Smooth muscle cell (in vitro differentiated cells): ENCODE measurements at regions not wholly inside any gene's neighbourhood (a gene's known extent, or its start where the extent isn't known, plus 50 kb on each side); places are given as distances from the start of the nearest gene placed in this dataset.
"Not testable (repeated sequence)": the region's sequence is repeated elsewhere in the genome, so short reads cannot be mapped to it uniquely, and the experiment has no call there.

Experiments
- DNase-seq: peaks from one replicate; lab custom pipeline; 2025; ENCODE audit not compliant: unreplicated experiment; lab: John Stamatoyannopoulos, UW
- H2AFZ ChIP-seq: fragments of 200-600 bp; sonication (generic); 2 replicates; pipeline ENCODE4 v1.6.0; 2016; ENCODE audit warnings: antibody characterized with exemption, low read depth, mild to moderate bottlenecking
- H3F3A ChIP-seq: fragments of 200-600 bp; sonication (generic); 2 replicates; pipeline ENCODE4 v1.6.0; 2017; ENCODE audit warnings: antibody characterized with exemption, low read depth
- H3K27ac ChIP-seq: fragments of 200-600 bp; sonication (generic); 2 replicates; pipeline ENCODE4 v1.5.1; 2016; ENCODE audit warnings: low read depth, mild to moderate bottlenecking
- H3K27me3 ChIP-seq: fragments of 200-600 bp; sonication (generic); 2 replicates; pipeline ENCODE4 v1.6.1; 2016; ENCODE audit warnings: low read depth, mild to moderate bottlenecking
- H3K36me3 ChIP-seq: fragments of 200-600 bp; sonication (generic); 2 replicates; pipeline ENCODE4 v1.5.1; 2016; ENCODE audit warnings: low read depth
- H3K4me1 ChIP-seq: fragments of 200-600 bp; sonication (generic); 2 replicates; pipeline ENCODE4 v1.5.1; 2016; ENCODE audit warnings: low read depth
- H3K4me2 ChIP-seq: fragments of 200-600 bp; sonication (generic); 2 replicates; pipeline ENCODE4 v1.6.0; 2016; ENCODE audit warnings: mild to moderate bottlenecking
- H3K4me3 ChIP-seq: fragments of 200-600 bp; sonication (generic); 2 replicates; pipeline ENCODE4 v1.5.1; 2016; ENCODE audit warnings: mild to moderate bottlenecking
- H3K79me2 ChIP-seq: fragments of 200-600 bp; sonication (generic); 2 replicates; pipeline ENCODE4 v1.6.0; 2016; ENCODE audit warnings: low read depth, mild to moderate bottlenecking
- H3K9ac ChIP-seq: fragments of 200-600 bp; sonication (generic); 2 replicates; pipeline ENCODE4 v1.6.0; 2016; ENCODE audit warnings: low read depth
- H3K9me3 ChIP-seq: fragments of 200-600 bp; sonication (generic); replicated peaks from 2 replicates; pipeline ENCODE4 v1.5.1; 2016; ENCODE audit warnings: low read depth
- H4K20me1 ChIP-seq: fragments of 200-600 bp; sonication (generic); 2 replicates; pipeline ENCODE4 v1.6.0; 2016; ENCODE audit warnings: low read depth
- WGBS: methylation state at CpG from one replicate; pipeline ENCODE4 v1.1.7; 2016; ENCODE audit warnings: low lambda C conversion rate; 5-methylcytosine and 5-hydroxymethylcytosine counted together
- TF ChIP-seq, protein P1 (sequence below): fragments of 200-600 bp; sonication (generic); IDR thresholded peaks from 2 replicates; pipeline ENCODE4 v1.5.1; 2017; ENCODE audit warnings: borderline replicate concordance, mild to moderate bottlenecking, antibody characterized with exemption; ENCODE audit not compliant: insufficient read depth, poor library complexity, severe bottlenecking

GRCh38 chr3:99561056-99561455 lies 77.3 kb upstream of the COL8A1 start:
- Histone ChIP-seq H2AFZ (no peak overlapping the region), H3K4me2 (no peak overlapping the region), H4K20me1 (no peaks in the 10 kb centered on the region), H3K27me3 (no peaks in the 10 kb centered on the region), H3K9me3 (no peaks in the 10 kb centered on the region), H3K4me1 (no peaks in the 10 kb centered on the region), H3K36me3 (no peaks in the 10 kb centered on the region), H3K4me3 (no peak overlapping the region), H3K79me2 (no peaks in the 10 kb centered on the region), H3F3A (no peaks in the 10 kb centered on the region), H3K9ac (no peak overlapping the region), H3K27ac (no peak overlapping the region)
- no peak for DNase-seq
- WGBS = 83% methylated on average over 3 of the region's 3 CpGs
- TF ChIP-seq, protein P1, sequence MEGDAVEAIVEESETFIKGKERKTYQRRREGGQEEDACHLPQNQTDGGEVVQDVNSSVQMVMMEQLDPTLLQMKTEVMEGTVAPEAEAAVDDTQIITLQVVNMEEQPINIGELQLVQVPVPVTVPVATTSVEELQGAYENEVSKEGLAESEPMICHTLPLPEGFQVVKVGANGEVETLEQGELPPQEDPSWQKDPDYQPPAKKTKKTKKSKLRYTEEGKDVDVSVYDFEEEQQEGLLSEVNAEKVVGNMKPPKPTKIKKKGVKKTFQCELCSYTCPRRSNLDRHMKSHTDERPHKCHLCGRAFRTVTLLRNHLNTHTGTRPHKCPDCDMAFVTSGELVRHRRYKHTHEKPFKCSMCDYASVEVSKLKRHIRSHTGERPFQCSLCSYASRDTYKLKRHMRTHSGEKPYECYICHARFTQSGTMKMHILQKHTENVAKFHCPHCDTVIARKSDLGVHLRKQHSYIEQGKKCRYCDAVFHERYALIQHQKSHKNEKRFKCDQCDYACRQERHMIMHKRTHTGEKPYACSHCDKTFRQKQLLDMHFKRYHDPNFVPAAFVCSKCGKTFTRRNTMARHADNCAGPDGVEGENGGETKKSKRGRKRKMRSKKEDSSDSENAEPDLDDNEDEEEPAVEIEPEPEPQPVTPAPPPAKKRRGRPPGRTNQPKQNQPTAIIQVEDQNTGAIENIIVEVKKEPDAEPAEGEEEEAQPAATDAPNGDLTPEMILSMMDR = no peak

GRCh38 chr3:99559196-99559595 lies 79.2 kb upstream of the COL8A1 start:
- TF ChIP-seq, protein P1 = no peak
- H2AFZ ChIP-seq = no peak overlapping the region
- H3K36me3 ChIP-seq = no peaks in the 10 kb centered on the region
- no peak overlapping the region for H3K4me3 ChIP-seq
- no peak overlapping the region for H3K9ac ChIP-seq
- no peaks in the 10 kb centered on the region for H3K79me2 ChIP-seq
- H3K4me2 ChIP-seq = no peak overlapping the region
- H3K27ac ChIP-seq = no peak overlapping the region
- H3K9me3 ChIP-seq = no peaks in the 10 kb centered on the region
- no peaks in the 10 kb centered on the region for H3K27me3 ChIP-seq
- no peaks in the 10 kb centered on the region for H3F3A ChIP-seq
- H3K4me1 ChIP-seq = no peaks in the 10 kb centered on the region
- no peak for DNase-seq
- no peaks in the 10 kb centered on the region for H4K20me1 ChIP-seq

GRCh38 chr3:99555885-99556284 lies 82.5 kb upstream of the COL8A1 start:
- H2AFZ ChIP-seq, H3K27me3 ChIP-seq, H3F3A ChIP-seq, DNase-seq, H3K4me2 ChIP-seq, H3K36me3 ChIP-seq, H3K27ac ChIP-seq, H4K20me1 ChIP-seq, H3K79me2 ChIP-seq, H3K4me1 ChIP-seq, H3K9me3 ChIP-seq, H3K9ac ChIP-seq, H3K4me3 ChIP-seq: not testable (repeated sequence)
- 98% methylated on average over 5 of the region's 5 CpGs for WGBS

- TF ChIP-seq, protein P1 = peak; percentile 7
- H3K4me3 ChIP-seq = no peak overlapping the region
- no peaks in the 10 kb centered on the region for H4K20me1 ChIP-seq
- H3F3A ChIP-seq = no peaks in the 10 kb centered on the region
- H3K27me3 ChIP-seq = no peaks in the 10 kb centered on the region
- no peaks in the 10 kb centered on the region for H3K9me3 ChIP-seq
- H3K79me2 ChIP-seq = no peaks in the 10 kb centered on the region
- H3K4me2 ChIP-seq = no peak overlapping the region
- 78% methylated on average over 1 of the region's 1 CpG for WGBS
- H3K9ac ChIP-seq = no peak overlapping the region
- no peak overlapping the region for H3K27ac ChIP-seq
- no peak for DNase-seq
- H3K4me1 ChIP-seq = no peaks in the 10 kb centered on the region
- no peaks in the 10 kb centered on the region for H3K36me3 ChIP-seq
- H2AFZ ChIP-seq = no peak overlapping the region
These were observed 86.9 kb upstream of the COL8A1 start for GRCh38 chr3:99551520-99551919.
